22Rv1 (cell line): ENCODE measurements at regions not wholly inside any gene's neighbourhood (a gene's known extent, or its start where the extent isn't known, plus 50 kb on each side); places are given as distances from the start of the nearest gene placed in this dataset.

Experiments
- H3K27ac ChIP-seq: fragments of 450-650 bp; 2 replicates; pipeline ENCODE4 v1.5.1; 2017
- CTCF ChIP-seq: fragments of 450-650 bp; IDR thresholded peaks from 2 replicates; pipeline ENCODE4 v1.5.1; 2017; ENCODE audit warnings: mild to moderate bottlenecking
- ZFX ChIP-seq: fragments of 450-650 bp; IDR thresholded peaks from 2 replicates; pipeline ENCODE4 v1.6.1; 2017; ENCODE audit warnings: antibody characterized with exemption, borderline replicate concordance

DNA sequence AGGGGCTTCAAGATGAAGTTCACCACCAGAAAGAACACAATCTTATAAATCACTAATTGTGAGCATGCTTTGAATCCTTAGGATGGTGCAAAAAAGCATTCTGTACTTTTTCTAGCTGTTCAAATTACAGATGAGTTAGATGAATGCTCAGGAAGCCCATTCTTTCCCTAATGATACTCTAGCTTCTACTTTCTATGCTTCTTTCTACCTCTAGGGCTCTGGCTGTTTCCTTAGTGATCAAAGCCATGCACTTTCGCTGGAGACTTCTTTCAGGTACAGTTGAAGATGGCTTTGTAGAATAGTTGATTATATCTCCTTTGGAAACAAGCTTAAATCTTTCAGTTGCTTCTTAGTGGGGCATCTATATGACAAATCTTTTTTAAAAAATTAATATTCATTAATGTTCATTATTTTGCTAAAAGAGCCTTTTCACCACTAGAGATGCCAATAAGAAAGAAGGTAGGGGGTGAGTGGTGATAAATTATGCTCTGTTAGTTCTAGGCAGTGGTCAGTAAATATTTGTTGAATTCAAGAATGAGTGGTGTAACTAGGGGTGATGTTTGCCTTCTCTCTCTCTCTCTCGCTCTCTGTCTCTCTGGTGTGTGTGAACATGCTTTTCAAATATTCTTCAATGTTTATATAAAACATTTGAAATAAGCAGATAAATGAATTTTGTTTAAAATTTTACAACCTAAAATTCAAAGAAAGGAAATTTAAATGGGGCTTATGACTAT lies 169.4 kb downstream of the GLUD2 start:
- H3K27ac ChIP-seq = no peak overlapping the region
- no peak for TF ChIP-seq CTCF
- no peak for TF ChIP-seq ZFX

DNA sequence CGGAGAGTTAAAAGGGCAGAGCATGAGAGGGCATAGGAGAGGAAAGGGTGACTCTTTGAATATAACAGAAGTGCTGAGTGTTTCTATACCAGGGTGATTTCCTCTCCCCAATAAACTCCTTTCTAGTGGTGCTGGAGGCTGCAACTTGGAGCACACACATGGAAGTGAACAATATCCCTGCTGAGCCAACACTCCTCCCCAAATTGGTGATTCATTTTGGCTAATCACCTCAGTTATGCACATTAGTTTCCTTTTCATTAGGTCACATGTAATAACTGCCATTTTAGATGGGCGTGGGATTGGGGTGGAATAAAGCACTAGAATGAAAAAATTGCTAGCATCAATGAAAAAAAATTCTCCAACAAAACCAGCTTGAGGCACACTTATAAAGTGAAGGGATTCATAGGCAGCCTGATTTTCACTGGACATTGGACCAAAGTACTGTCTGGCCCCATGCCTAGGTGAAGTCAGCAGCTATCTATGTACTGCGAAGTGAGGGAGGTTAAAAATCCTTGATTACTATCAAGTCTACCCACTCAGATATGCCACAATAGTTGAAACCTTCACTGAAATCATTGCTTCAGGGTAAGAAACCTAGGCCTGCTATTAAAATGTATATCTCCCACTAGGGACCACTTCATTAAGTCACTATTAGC lies 174.0 kb downstream of the GLUD2 start:
- TF ChIP-seq CTCF (no peak), ZFX (no peak)
- H3K27ac ChIP-seq = no peak overlapping the region

- H3K27ac ChIP-seq = no peak overlapping the region
- no peak for TF ChIP-seq CTCF
- TF ChIP-seq ZFX = no peak
Measured at GRCh38 chrX:121227888-121228287, 180.5 kb downstream of the GLUD2 start.

GRCh38 chrX:121231566-121232358 lies 184.4 kb downstream of the GLUD2 start:
- H3K27ac ChIP-seq = no peak overlapping the region
- no peak for TF ChIP-seq CTCF
- no peak for TF ChIP-seq ZFX

GRCh38 chrX:121236040-121236439 lies 188.6 kb downstream of the GLUD2 start:
- TF ChIP-seq ZFX (no peak), CTCF (no peak)
- H3K27ac ChIP-seq = no peak overlapping the region

DNA sequence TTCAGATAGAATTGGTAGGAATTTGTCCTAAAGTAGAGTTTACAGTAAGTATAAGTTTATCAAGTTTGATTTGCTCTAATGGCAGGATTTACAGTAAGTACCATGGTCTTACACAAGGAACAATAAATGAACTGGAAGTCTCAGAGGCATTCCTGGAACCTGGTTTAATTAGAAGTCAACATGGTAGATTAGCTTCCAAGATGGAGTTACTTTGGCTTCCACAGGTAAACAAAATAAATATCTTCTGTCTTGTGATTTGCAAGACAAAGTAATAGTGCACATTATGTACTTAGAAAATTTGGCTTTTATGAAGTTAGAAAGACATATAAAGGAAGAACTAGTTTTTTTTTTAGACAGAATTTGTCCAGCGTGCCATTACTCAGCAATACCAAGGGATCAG lies 190.7 kb downstream of the GLUD2 start:
- no peak overlapping the region for H3K27ac ChIP-seq
- TF ChIP-seq CTCF (no peak), ZFX (no peak)

- H3K27ac ChIP-seq = no peak overlapping the region
- no peak for TF ChIP-seq CTCF
- no peak for TF ChIP-seq ZFX
Measured at GRCh38 chrX:121244511-121244910, 197.1 kb downstream of the GLUD2 start.
